ENCODE measurements at regions not wholly inside any gene's neighbourhood (a gene's known extent, or its start where the extent isn't known, plus 50 kb on each side); places are given as distances from the start of the nearest gene placed in this dataset.

DNA sequence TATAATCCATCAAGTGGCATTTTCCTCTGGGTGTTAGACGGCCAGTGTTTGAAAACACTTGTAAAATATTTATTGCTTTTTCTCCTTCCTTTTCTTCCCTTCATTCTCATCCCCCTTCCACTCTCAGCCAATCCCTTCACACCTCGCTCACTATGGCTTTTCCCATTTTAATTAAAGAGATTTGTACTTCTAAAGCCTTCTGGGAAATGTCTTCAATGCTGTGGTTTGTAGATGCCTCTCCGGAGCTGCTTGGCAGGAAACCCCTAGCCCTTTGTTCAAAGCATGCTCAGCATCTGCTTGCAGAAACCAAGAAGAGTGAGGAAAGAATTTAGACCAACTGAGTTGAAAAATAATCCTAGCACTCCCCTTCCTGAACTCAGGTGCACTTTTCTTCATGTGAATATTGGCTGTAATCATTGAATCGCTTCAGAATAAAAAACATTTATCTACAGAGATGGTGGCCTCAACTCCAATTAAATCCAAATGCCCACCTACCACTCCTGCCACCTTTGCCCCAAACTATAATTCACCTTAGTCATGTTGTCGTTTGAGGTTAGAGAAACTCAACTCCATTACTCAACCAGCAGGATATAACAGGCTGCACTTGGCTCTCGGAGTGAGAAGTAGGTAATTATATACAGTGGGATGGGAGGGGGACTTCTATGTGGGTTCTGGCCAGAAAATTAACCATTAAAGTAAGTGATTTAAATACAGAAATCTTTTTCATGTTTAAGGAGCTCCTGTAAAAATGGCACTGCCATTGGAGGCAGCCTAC is 659.4 kb upstream of the CAMK1G start:
- DNase-seq: no peak

GRCh38 chr1:208924928-208925327 is 658.6 kb upstream of the CAMK1G start:
- DNase-seq: no peak

- no peak for DNase-seq
Observed at GRCh38 chr1:208928349-208929010, 655.0 kb upstream of the CAMK1G start.

GRCh38 chr1:208929575-208929974 is 653.9 kb upstream of the CAMK1G start:
- no peak for DNase-seq

DNA sequence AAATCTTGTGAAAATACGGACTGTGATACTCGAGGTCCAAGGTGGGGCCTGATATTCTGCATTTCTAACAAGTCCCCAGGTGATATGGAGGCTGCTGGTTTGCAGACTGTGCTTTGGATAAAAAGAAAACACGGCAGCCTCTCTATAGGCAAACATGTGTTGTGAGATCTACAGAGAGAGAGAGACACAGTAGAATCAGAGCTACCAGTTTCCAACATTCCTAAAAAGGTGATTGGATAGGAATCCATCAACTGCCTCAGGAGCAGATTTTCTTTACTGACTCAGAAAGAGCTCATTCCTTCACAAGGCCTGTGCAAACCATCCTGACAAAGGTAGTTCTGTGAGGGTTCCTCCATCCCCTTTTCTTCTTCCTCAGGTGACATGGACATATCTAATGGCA is 651.6 kb upstream of the CAMK1G start:
- DNase-seq: no peak

DNA sequence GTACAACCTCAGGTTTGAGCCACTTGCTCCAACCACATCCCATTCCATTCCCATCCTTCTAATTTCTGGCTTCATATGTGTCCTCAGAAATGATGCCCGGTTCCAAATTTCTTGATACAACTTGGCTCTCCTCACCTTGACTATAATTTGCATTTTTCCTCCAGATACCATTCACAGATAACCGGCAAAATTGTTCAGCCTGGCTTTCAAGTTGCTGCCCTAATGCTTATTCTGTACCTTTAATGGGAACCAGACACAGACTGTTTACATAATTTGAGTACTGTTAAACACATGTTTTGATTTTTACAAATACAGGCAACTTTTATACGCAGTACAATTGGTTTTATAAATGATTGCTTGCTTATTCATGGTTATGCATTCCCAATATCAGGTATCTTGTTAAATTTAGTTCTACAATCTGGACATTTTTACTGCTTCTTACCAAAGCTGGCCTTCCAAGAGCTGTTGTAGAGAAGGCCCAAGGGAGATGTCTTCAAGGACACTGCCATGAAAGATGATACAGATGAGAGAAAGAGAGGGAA is 649.5 kb upstream of the CAMK1G start:
- DNase-seq: no peak

- no peak for DNase-seq
Observed at GRCh38 chr1:208934933-208935332, 648.6 kb upstream of the CAMK1G start.

GRCh38 chr1:208935517-208936187 is 647.9 kb upstream of the CAMK1G start:
- no peak for DNase-seq

DNA sequence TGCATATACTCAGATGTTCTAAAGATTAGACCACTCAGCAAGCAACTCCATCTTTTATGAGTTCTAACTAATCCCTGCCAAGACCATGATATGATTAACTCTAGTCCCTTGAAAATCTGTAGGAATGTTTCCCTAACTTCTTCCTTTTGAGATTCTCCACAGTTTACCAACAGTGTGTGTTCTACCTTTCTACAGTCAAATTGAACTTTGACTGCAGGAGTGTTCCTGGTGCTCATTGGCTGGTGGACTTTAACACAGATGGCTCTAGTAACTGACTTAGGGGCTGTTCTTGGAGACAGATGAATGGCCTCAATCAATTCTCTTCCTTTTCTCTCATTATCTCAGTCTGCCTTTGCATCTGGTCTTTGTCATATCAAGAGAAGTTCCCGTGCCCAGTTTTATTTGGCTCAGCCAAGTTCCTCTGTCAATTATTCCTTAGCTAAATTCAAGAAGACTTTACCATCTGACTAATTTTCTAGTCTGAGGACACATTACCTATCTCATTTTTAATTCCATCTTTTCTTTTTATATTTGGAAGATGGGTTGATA is 643.9 kb upstream of the CAMK1G start:
- no peak for DNase-seq

DNA sequence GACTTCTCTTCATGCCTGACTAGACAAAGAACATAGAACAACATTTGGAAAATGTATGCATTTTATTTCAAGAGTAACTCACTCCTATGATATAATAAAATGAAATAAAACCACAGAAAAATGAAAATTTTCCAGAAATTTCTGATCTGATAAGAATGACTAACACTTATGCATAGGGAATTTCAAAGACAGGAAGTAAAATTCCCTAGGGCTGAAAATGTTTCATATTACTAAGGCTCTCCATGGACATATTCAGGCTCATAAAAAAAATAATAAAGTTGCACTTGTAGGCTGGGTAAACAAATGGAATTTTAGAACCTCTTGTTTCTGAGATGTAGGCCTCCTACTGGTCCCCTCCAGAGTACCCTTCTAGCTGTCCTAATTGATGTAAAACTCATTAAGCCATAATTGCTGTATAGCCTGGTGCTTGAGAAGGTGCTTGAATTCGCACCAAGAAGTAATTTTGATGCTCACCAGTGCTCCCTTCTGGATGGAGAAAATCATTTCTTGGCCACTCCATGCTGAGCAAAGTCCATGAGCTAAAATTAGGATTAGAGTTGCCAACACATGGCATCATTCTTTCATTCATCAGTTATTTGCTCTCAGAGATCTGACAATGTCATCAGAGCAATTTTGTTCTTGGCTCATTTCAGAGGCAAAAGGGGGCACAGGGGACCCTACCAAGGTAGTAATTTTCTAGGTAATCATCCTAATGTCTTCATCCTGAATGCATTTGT is 641.0 kb upstream of the CAMK1G start:
- no peak for DNase-seq

- no peak for DNase-seq
Observed at GRCh38 chr1:208943291-208943690, 640.2 kb upstream of the CAMK1G start.

DNA sequence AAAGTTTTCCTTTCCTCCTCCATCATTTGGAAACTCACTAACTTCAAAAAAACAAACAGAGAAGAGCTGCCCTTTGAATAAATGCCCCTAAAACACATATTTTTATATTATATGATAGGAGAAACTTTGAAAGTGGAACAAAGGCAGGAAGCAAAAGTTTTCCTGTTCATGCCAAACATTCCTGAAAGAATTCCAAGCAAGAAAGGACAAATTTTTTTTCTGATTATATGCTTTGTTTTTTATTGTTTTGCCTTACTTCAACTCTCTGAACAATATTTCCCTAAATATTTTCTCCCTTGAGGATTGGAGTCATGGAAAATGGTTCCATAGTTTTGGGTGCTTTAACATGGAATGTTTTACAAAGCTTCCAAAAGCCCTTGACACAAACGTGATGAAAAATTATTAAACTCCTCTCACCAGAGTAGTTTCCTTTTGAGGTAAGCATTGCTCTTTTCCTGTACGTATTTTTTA is 638.5 kb upstream of the CAMK1G start:
- DNase-seq: no peak

GRCh38 chr1:208950206-208950605 is 633.3 kb upstream of the CAMK1G start:
- no peak for DNase-seq

DNA sequence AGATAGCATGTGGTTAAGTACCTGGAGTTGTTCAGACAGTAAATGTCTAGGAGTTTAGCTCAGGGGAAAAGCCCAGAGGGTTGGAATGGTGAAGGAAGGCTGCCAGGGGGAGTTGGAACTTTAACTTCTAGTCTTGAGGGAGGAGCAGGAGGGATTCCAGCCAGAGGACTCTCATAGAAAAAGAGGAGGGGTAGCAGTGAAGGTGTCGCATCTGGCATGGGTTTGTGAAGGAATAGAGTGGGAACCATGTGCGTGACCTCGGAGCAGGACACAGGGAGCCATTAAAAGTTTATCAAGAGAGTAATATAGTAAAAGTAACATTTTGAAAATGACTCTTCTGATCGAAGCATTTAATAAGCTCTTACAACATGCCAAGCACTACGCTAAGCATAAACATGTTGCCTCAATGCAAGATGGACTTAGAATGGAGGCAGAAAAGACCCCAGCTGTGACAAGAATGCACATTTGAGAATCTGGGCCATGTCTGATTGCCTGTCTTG is 632.4 kb upstream of the CAMK1G start:
- DNase-seq: no peak

GRCh38 chr1:208951908-208952307 is 631.6 kb upstream of the CAMK1G start:
- DNase-seq: no peak

GRCh38 chr1:208962867-208963266 is 620.6 kb upstream of the CAMK1G start:
- DNase-seq: no peak

- DNase-seq: no peak
Observed at GRCh38 chr1:208965351-208965750, 618.2 kb upstream of the CAMK1G start.

- DNase-seq: no peak
Observed at GRCh38 chr1:208967334-208967733, 616.2 kb upstream of the CAMK1G start.

DNA sequence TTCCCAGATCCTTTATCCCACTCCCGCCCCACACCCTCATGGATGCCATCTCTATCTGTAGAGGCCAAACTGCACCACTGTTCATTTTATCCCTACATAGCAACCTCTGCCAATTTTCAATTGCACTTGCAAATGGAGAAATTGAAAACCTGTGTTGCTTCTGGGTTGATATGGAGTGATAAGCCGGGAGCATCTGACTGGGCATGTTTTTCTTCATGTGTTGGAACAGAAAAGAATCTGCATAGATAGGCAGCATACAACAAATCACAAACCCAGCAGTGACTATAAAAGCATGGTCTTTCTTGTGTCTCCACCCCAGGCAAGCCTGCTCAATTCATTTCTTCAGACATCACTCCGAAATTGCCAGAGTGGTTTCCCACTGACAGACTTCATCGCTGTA is 608.8 kb upstream of the CAMK1G start:
- DNase-seq: no peak

GRCh38 chr1:208975456-208975855 is 608.1 kb upstream of the CAMK1G start:
- DNase-seq: no peak

DNA sequence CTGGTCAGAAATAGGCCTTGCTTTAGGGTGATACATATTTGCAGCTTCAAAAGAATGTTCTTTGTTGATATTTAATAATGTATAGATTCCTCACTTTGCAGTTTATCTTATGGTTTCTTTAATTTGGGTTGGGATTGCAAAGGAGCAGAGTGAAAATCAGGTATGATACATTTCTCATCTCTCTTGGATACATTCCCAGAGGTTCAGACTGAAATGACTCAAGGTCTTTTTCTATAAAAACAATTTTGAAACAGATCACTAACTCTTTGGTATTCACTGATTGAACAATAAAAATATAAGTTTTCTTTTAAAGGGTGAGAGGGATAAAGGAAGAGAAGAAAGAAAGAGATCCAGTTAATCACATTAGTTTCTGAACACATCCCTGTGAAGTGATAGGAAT is 606.5 kb upstream of the CAMK1G start:
- DNase-seq: no peak

- DNase-seq: no peak
Observed at GRCh38 chr1:208977638-208978256, 605.8 kb upstream of the CAMK1G start.

All from MV-4-11 (cell line).